ENCODE measurements at regions not wholly inside any gene's neighbourhood (a gene's known extent, or its start where the extent isn't known, plus 50 kb on each side); places are given as distances from the start of the nearest gene placed in this dataset.
A peak's percentile ranks its signal among the peaks of the same experiment; 100 is the strongest.

- H2BK12ac ChIP-seq (ENCODE audit: low read depth, low read length) = no peak overlapping the region
- H3K79me1 ChIP-seq (ENCODE audit: low read depth, low read length) = no peaks in the 10 kb centered on the region
- TF ChIP-seq FOSL1 (IDR thresholded peaks at IDR 0.05; ENCODE audit: insufficient read depth, low read depth, low read length) (no peak), CREB1 (IDR thresholded peaks at IDR 0.05) (no peak), CTCF (IDR thresholded peaks at IDR 0.05; ENCODE audit: control extremely low read depth in 1 of 3, insufficient read depth in 1 of 3, low read depth in 1 of 3, low read length in 3 of 3) (no peak), BCL11A (IDR thresholded peaks at IDR 0.05; ENCODE audit: low read depth in 2 of 2, low read length in 2 of 2) (no peak)
- no peaks in the 10 kb centered on the region for H3K23me2 ChIP-seq (ENCODE audit: low read depth, low read length)
- H3K14ac ChIP-seq (ENCODE audit: insufficient read length) = no peak overlapping the region
- H4K91ac ChIP-seq (replicated peaks; ENCODE audit: insufficient read length, low read length) = no peak overlapping the region
- no peak overlapping the region for H2BK15ac ChIP-seq (ENCODE audit: low read length)
- H3K9ac ChIP-seq (replicated peaks in 1 of 4; ENCODE audit: extremely low read depth in 1 of 4, low read depth in 3 of 4, low read length in 3 of 4) = no peak overlapping the region
- no peak overlapping the region for H3K4me2 ChIP-seq (ENCODE audit: insufficient read depth in 1 of 2, low read depth in 2 of 2, low read length in 2 of 2)
- H3K4me1 ChIP-seq (replicated peaks in 1 of 4; ENCODE audit: control insufficient read depth in 3 of 4, insufficient read depth in 4 of 4, low read length in 3 of 4) = no peaks in the 10 kb centered on the region
- no peak overlapping the region for H3K23ac ChIP-seq (ENCODE audit: insufficient read length)
- WGBS, 2 experiments (ENCODE audit: extremely low coverage in 1 of 2, insufficient coverage in 1 of 2, insufficient read length in 1 of 2, insufficient replicate concordance in 2 of 2, low coverage in 1 of 2, low lambda C conversion rate in 2 of 2, missing lambda C conversion rate in 1 of 2) = 95% methylated on average over 3 of the region's 3 CpGs; no CpG with 5 or more reads in 1 of the 2 experiments
- no peaks in the 10 kb centered on the region for H3K36me3 ChIP-seq (ENCODE audit: control insufficient read depth in 2 of 4, insufficient read depth in 4 of 4, low read length in 3 of 4)
- no peaks in the 10 kb centered on the region for H3K9me3 ChIP-seq (ENCODE audit: insufficient read depth in 2 of 2, low read depth in 1 of 2, low read length in 1 of 2)
- H3K4ac ChIP-seq (replicated peaks; ENCODE audit: insufficient read length, low read depth, low read length) = no peak overlapping the region
- peak overlapping the region; percentile 58 for H2AFZ ChIP-seq (ENCODE audit: low read length)
- CTCF ChIA-PET (ENCODE audit: partially characterized antibody) = no interaction called here
- no peak overlapping the region for H2BK20ac ChIP-seq (ENCODE audit: low read length)
- POLR2A ChIA-PET (ENCODE audit: partially characterized antibody) = no interaction called here
- no peak overlapping the region for H3K4me3 ChIP-seq (ENCODE audit: extremely low read depth in 1 of 4, insufficient read depth in 2 of 4, low read depth in 3 of 4, low read length in 4 of 4)
- no peaks in the 10 kb centered on the region for H3K79me2 ChIP-seq (ENCODE audit: control insufficient read depth in 1 of 2, insufficient read depth in 2 of 2, low read length in 2 of 2)
- no peak overlapping the region for H2AK5ac ChIP-seq (ENCODE audit: low read depth, low read length)
- H3K18ac ChIP-seq (ENCODE audit: extremely low read depth, low read length) = no peak overlapping the region
- FAIRE-seq = no peak
- H4K20me1 ChIP-seq (replicated peaks in 1 of 2; ENCODE audit: control insufficient read depth in 1 of 2, insufficient read depth in 2 of 2, low read length in 2 of 2) = no peaks in the 10 kb centered on the region
- DNase-seq (ENCODE audit: low read depth in 1 of 2, low spot score in 2 of 2) = no peak
- H2BK120ac ChIP-seq (replicated peaks; ENCODE audit: low read depth, low read length) = no peak overlapping the region
- H4K5ac ChIP-seq (ENCODE audit: insufficient read length, low read depth, low read length) = no peak overlapping the region
- no peaks in the 10 kb centered on the region for H3K27me3 ChIP-seq (replicated peaks in 1 of 4; ENCODE audit: control insufficient read depth in 3 of 4, extremely low read depth in 1 of 4, insufficient read depth in 3 of 4, low read length in 3 of 4)
- no peak overlapping the region for H2BK5ac ChIP-seq (ENCODE audit: low read depth, low read length)
- H4K8ac ChIP-seq (ENCODE audit: extremely low read depth, insufficient read depth, low read length) = no peak overlapping the region
- H3K56ac ChIP-seq (replicated peaks; ENCODE audit: insufficient read length, low read depth, low read length) = no peak overlapping the region
- H3K27ac ChIP-seq (ENCODE audit: low read depth, low read length) = no peak overlapping the region
These were observed 736.3 kb upstream of the PCDH7 start for GRCh38 chr4:29983890-29984289.
